Left cardiac atrium (tissue), 4 donors: ENCODE measurements at regions not wholly inside any gene's neighbourhood (a gene's known extent, or its start where the extent isn't known, plus 50 kb on each side); places are given as distances from the start of the nearest gene placed in this dataset.

ENCODE experiments used
- ATAC-seq, 2 donors: fragments of 200-7000 bp; cut with Tn5 transposase; one replicate each; pipeline ENCODE4 v1.9.1; 2020; ENCODE audit warnings: mild to moderate bottlenecking in 2 of 2, moderate library complexity in 2 of 2
- DNase-seq: peaks from one replicate; pipeline ENCODE4 v3.0.0-alpha.2; 2020
- intact Hi-C, 2 donors: fragments of 100-400 bp; cut with DNase I; formaldehyde crosslinking; loops; one replicate each; pipeline versions ENCODE4 v1.14.1 to v1.15.1; 2022 to 2023
- donor health status: DM: no; HTN: yes; CAD: no.
- donor health status: DM: no; HTN: yes; CAD: no; lungs with severe emphysema.
- donor health status: DM: yes; HTN: yes; CAD: no.
- donor health status: Dilated cardiomyopathy.

DNA sequence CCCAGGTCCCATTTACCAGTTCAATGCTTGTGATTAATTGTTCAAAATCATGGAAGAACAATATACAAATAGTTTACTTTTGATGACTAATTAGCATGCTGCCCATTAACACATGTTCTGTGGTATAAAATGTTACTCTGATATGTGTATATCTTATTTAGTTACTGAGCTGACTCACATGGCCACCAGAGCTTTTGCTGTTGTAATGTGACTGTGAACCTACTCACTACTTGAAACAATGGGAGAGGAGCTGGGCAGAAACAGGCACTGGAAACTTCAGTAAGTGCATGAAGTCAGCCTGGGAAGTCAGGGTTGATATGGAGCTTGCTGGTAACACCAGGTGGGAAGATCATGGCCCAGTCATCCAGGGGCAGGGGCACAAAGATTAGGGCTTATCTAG lies 72.7 kb upstream of the MAD2L1 start:
- intact Hi-C loops = no loop called here
- no peak for DNase-seq
- no peak for ATAC-seq

DNA sequence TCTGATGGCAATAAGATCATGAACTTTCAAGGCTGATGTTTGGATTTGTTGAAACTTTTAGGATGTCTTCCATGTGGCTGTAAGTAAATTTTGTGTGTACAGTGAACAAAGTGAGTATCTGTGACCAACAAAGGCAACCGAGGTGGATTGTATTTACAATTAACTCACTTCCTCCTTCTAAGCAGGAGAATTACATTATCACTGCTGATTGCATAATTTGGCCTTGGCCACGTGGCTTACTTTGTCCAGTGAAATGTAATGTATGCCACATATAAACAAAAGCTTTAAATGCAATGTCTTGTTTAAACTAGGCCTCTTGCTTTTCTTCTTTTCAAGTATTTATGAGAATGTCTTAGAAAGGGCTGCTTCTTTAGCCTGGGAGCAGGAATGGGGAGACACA lies 66.3 kb upstream of the MAD2L1 start:
- intact Hi-C loops = no loop called here
- no peak for DNase-seq
- no peak for ATAC-seq

DNA sequence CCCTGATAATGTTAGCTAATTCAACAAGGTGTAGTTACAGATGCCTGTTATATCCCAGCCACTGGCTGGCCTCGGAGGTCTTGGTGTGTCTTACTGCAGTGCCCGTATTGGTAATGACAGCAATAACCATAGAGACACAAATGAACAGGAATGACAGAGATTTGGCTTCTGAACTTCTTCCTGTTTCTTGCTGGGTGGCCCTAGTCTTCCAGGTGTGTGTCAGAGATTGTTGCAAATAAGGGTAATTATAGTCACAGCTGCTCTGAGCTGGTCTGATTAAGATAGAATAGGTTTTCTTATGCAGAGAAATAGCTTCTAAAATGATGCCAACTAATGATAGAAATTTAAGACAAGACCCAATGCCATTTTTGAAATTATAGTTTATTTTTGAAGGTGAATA lies 64.1 kb upstream of the MAD2L1 start:
- DNase-seq = no peak
- ATAC-seq = no peak
- intact Hi-C loops = no loop called here
